ENCODE measurements at regions not wholly inside any gene's neighbourhood (a gene's known extent, or its start where the extent isn't known, plus 50 kb on each side); places are given as distances from the start of the nearest gene placed in this dataset.

DNA sequence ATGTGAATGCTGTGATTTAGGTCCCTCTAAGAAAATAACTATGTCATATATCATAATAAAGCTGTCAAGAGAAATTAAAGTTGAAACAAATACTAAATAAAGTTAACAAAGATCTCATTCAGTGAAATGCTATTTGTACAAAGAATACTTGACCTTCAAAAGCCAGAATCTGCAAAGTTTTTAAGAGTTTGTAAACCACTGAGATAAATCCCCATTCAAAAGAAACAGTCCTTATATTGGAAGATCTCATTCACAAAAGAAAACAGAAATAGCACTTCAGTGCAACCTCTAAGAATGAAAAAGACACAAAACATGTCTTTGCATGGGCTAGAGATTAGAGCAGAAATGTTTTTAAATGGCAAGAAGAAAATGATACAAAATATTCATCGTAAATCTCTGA lies 149.1 kb upstream of the USP38 start:
- Histone ChIP-seq H3K27ac (no peak overlapping the region), H3K4me1 (replicated peaks in 1 of 2) (no peaks in the 10 kb centered on the region), H3K9me3 (replicated peaks in 1 of 3) (peaks cover 0 to 9% (median 0%) of the 10 kb centered on the region in 3 donors), H3K36me3 (replicated peaks in 1 of 2) (no peaks in the 10 kb centered on the region), H3K27me3 (no peaks in the 10 kb centered on the region), H3K4me3 (no peak overlapping the region)
- intact Hi-C loops (cut with DNase I): no loop called here
- TF ChIP-seq, protein P1, sequence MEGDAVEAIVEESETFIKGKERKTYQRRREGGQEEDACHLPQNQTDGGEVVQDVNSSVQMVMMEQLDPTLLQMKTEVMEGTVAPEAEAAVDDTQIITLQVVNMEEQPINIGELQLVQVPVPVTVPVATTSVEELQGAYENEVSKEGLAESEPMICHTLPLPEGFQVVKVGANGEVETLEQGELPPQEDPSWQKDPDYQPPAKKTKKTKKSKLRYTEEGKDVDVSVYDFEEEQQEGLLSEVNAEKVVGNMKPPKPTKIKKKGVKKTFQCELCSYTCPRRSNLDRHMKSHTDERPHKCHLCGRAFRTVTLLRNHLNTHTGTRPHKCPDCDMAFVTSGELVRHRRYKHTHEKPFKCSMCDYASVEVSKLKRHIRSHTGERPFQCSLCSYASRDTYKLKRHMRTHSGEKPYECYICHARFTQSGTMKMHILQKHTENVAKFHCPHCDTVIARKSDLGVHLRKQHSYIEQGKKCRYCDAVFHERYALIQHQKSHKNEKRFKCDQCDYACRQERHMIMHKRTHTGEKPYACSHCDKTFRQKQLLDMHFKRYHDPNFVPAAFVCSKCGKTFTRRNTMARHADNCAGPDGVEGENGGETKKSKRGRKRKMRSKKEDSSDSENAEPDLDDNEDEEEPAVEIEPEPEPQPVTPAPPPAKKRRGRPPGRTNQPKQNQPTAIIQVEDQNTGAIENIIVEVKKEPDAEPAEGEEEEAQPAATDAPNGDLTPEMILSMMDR (IDR thresholded peaks at IDR 0.05): no peak
- TF ChIP-seq POLR2A (IDR thresholded peaks at IDR 0.05): no peak
- DNase-seq: no peak
- WGBS, 4 donors: 92 to 98% (median 94%) methylated on average over 1 of the region's 1 CpG

DNA sequence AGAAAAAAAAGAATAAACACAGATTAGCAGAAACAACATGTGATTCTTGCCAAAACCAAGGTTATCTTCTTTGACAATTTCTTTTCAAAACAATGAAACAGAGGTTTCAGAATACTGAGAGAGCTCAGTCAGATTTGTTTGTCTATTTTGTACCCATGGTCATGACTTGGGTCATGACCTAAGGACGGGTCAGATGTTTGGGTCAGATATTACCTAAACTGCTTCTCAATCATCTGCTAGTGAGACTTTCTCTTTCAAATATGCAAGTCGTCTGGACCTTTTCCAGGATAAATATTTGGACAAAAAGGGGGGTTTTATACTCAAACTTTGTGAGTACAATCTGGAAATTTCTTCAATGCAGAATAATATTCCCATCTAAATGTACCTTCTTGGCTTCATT lies 148.3 kb upstream of the USP38 start:
- TF ChIP-seq, protein P1 (IDR thresholded peaks at IDR 0.05): no peak
- no peak for TF ChIP-seq POLR2A (IDR thresholded peaks at IDR 0.05)
- Histone ChIP-seq H3K4me1 (replicated peaks in 1 of 2) (no peaks in the 10 kb centered on the region), H3K9me3 (replicated peaks in 1 of 3) (peaks cover 0 to 7% (median 0%) of the 10 kb centered on the region in 3 donors), H3K36me3 (replicated peaks in 1 of 2) (no peaks in the 10 kb centered on the region), H3K4me3 (no peak overlapping the region), H3K27ac (no peak overlapping the region), H3K27me3 (no peaks in the 10 kb centered on the region)
- WGBS, 4 donors: 34 to 67% (median 48%) methylated on average over 2 of the region's 2 CpGs
- no peak for DNase-seq
- intact Hi-C loops (cut with DNase I): no loop called here

- 72 to 100% (median 88%) methylated on average over 2 to 4 of the region's 4 CpGs for WGBS, 4 donors
- no peaks in the 10 kb centered on the region for H3K9me3 ChIP-seq (replicated peaks in 1 of 3)
- H3K36me3 ChIP-seq (replicated peaks in 1 of 2): no peaks in the 10 kb centered on the region
- H3K27me3 ChIP-seq: no peaks in the 10 kb centered on the region
- intact Hi-C loops (cut with DNase I): no loop called here
- no peak overlapping the region for H3K4me3 ChIP-seq
- H3K27ac ChIP-seq: no peak overlapping the region
- H3K4me1 ChIP-seq (replicated peaks in 1 of 2): no peaks in the 10 kb centered on the region
- DNase-seq: no peak
- TF ChIP-seq POLR2A (IDR thresholded peaks at IDR 0.05): no peak
- TF ChIP-seq, protein P1 (IDR thresholded peaks at IDR 0.05): no peak
Measured at GRCh38 chr4:143046454-143046853, 138.3 kb upstream of the USP38 start.

- H3K4me1 ChIP-seq (replicated peaks in 1 of 2): no peaks in the 10 kb centered on the region
- no peak for DNase-seq
- H3K27me3 ChIP-seq: no peaks in the 10 kb centered on the region
- H3K27ac ChIP-seq: no peak overlapping the region
- WGBS, 4 donors: 85 to 96% (median 87%) methylated on average over 4 of the region's 4 CpGs; no CpG with 5 or more reads in 1 of the 4 donors
- H3K36me3 ChIP-seq (replicated peaks in 1 of 2): no peaks in the 10 kb centered on the region
- TF ChIP-seq, protein P1 (IDR thresholded peaks at IDR 0.05): no peak
- TF ChIP-seq POLR2A (IDR thresholded peaks at IDR 0.05): no peak
- no peaks in the 10 kb centered on the region for H3K9me3 ChIP-seq (replicated peaks in 1 of 3)
- intact Hi-C loops (cut with DNase I): no loop called here
- H3K4me3 ChIP-seq: no peak overlapping the region
Measured at GRCh38 chr4:143046906-143047305, 137.8 kb upstream of the USP38 start.
